Thymus (tissue), 11 donors: ENCODE measurements at regions not wholly inside any gene's neighbourhood (a gene's known extent, or its start where the extent isn't known, plus 50 kb on each side); places are given as distances from the start of the nearest gene placed in this dataset.

Experiments used
- DNase-seq, 9 donors: peaks; one replicate each; pipeline ENCODE4 v3.0.0-alpha.2; 2013; ENCODE audit warnings: low spot score in 9 of 9, low read depth in 6 of 9, missing footprints in 1 of 9
- H3K27ac ChIP-seq, 2 donors: one replicate each; pipeline ENCODE4 v1.5.1; 2013; ENCODE audit warnings: control low read depth in 1 of 2, low read depth in 1 of 2, low read length in 1 of 2, mild to moderate bottlenecking in 1 of 2, moderate library complexity in 1 of 2
- H3K27me3 ChIP-seq, 2 donors: one replicate each; pipeline ENCODE4 v1.5.1; 2013; ENCODE audit warnings: low read length in 1 of 2; ENCODE audit not compliant: control insufficient read depth in 2 of 2, insufficient read depth in 1 of 2
- H3K36me3 ChIP-seq, 2 donors: one replicate each; pipeline ENCODE4 v1.5.1; 2013; ENCODE audit warnings: low read length in 1 of 2, mild to moderate bottlenecking in 1 of 2, moderate library complexity in 1 of 2; ENCODE audit not compliant: control insufficient read depth in 2 of 2, insufficient read depth in 2 of 2
- H3K4me1 ChIP-seq, 2 donors: one replicate each; pipeline ENCODE4 v1.5.1; 2013; ENCODE audit warnings: low read length in 2 of 2; ENCODE audit not compliant: control insufficient read depth in 2 of 2, insufficient read depth in 2 of 2
- H3K4me3 ChIP-seq, 2 donors: one replicate each; pipeline ENCODE4 v1.5.1; 2013; ENCODE audit warnings: low read length in 2 of 2, control low read depth in 1 of 2, mild to moderate bottlenecking in 1 of 2
- H3K9me3 ChIP-seq, 2 donors: one replicate each; pipeline ENCODE4 v1.5.1; 2013; ENCODE audit warnings: low read length in 1 of 2, mild to moderate bottlenecking in 1 of 2; ENCODE audit not compliant: control insufficient read depth in 2 of 2, insufficient read depth in 1 of 2
- WGBS: extraction: QIAGEN DNeasy Blood & Tissue Kit; methylation state at CpG from one replicate; pipeline ENCODE4 v1.1.7; 2013; 5-methylcytosine and 5-hydroxymethylcytosine counted together
- donor health status: healthy.

GRCh38 chr3:135382621-135383020 is 582.9 kb upstream of the PPP2R3A start:
- 86% methylated on average over 3 of the region's 3 CpGs for WGBS
- H3K9me3 ChIP-seq: no peaks in the 10 kb centered on the region
- H3K4me3 ChIP-seq: no peak overlapping the region
- no peaks in the 10 kb centered on the region for H3K27me3 ChIP-seq
- no peak for DNase-seq
- no peak overlapping the region for H3K27ac ChIP-seq
- no peaks in the 10 kb centered on the region for H3K36me3 ChIP-seq
- no peaks in the 10 kb centered on the region for H3K4me1 ChIP-seq

GRCh38 chr3:135383301-135383700 is 582.2 kb upstream of the PPP2R3A start:
- 95% methylated on average over 6 of the region's 6 CpGs for WGBS
- Histone ChIP-seq H3K4me1 (no peaks in the 10 kb centered on the region), H3K27ac (no peak overlapping the region), H3K4me3 (no peak overlapping the region), H3K9me3 (no peaks in the 10 kb centered on the region), H3K27me3 (no peaks in the 10 kb centered on the region), H3K36me3 (no peaks in the 10 kb centered on the region)
- no peak for DNase-seq

GRCh38 chr3:135392151-135392550 is 573.4 kb upstream of the PPP2R3A start:
- Histone ChIP-seq H3K27ac (no peak overlapping the region), H3K4me3 (no peak overlapping the region), H3K36me3 (no peaks in the 10 kb centered on the region), H3K27me3 (no peaks in the 10 kb centered on the region), H3K4me1 (no peaks in the 10 kb centered on the region), H3K9me3 (peaks cover 0 to 2% of the 10 kb centered on the region in 2 donors)
- 95% methylated on average over 4 of the region's 4 CpGs for WGBS
- DNase-seq: no peak

GRCh38 chr3:135393159-135393558 is 572.4 kb upstream of the PPP2R3A start:
- H3K36me3 ChIP-seq: no peaks in the 10 kb centered on the region
- H3K27me3 ChIP-seq: no peaks in the 10 kb centered on the region
- no peaks in the 10 kb centered on the region for H3K4me1 ChIP-seq
- H3K27ac ChIP-seq: no peak overlapping the region
- H3K9me3 ChIP-seq: peaks cover 0 to 2% of the 10 kb centered on the region in 2 donors
- no peak for DNase-seq
- 90% methylated on average over 3 of the region's 3 CpGs for WGBS
- H3K4me3 ChIP-seq: no peak overlapping the region

GRCh38 chr3:135393898-135394525 is 571.5 kb upstream of the PPP2R3A start:
- Histone ChIP-seq H3K4me1 (no peaks in the 10 kb centered on the region), H3K27ac (no peak overlapping the region), H3K27me3 (no peaks in the 10 kb centered on the region)

GRCh38 chr3:135412475-135412874 is 553.1 kb upstream of the PPP2R3A start:
- Histone ChIP-seq H3K27me3 (no peaks in the 10 kb centered on the region), H3K27ac (no peak overlapping the region), H3K9me3 (no peaks in the 10 kb centered on the region), H3K4me1 (no peaks in the 10 kb centered on the region), H3K36me3 (no peaks in the 10 kb centered on the region), H3K4me3 (no peak overlapping the region)
- no peak for DNase-seq
- 92% methylated on average over 2 of the region's 2 CpGs for WGBS

More at GRCh38 chr3:135393898-135394525, 571.5 kb upstream of the PPP2R3A start:
- WGBS: 77% methylated on average over 4 of the region's 4 CpGs
- H3K36me3 ChIP-seq: no peaks in the 10 kb centered on the region
- no peak overlapping the region for H3K4me3 ChIP-seq
- peaks cover 0 to 2% of the 10 kb centered on the region in 2 donors for H3K9me3 ChIP-seq
- DNase-seq: no peak

GRCh38 chr3:135416182-135416581 is 549.3 kb upstream of the PPP2R3A start:
- Histone ChIP-seq H3K27ac (no peak overlapping the region), H3K4me3 (no peak overlapping the region), H3K9me3 (no peaks in the 10 kb centered on the region), H3K36me3 (no peaks in the 10 kb centered on the region), H3K27me3 (no peaks in the 10 kb centered on the region), H3K4me1 (no peaks in the 10 kb centered on the region)
- no peak for DNase-seq
- WGBS: 95% methylated on average over 2 of the region's 2 CpGs

GRCh38 chr3:135419155-135419554 is 546.4 kb upstream of the PPP2R3A start:
- Histone ChIP-seq H3K4me1 (no peaks in the 10 kb centered on the region), H3K27ac (no peak overlapping the region), H3K27me3 (no peaks in the 10 kb centered on the region), H3K9me3 (no peaks in the 10 kb centered on the region), H3K36me3 (no peaks in the 10 kb centered on the region), H3K4me3 (no peak overlapping the region)
- WGBS: 95% methylated on average over 2 of the region's 2 CpGs
- DNase-seq: no peak

GRCh38 chr3:135426508-135426907 is 539.0 kb upstream of the PPP2R3A start:
- no peaks in the 10 kb centered on the region for H3K4me1 ChIP-seq
- H3K9me3 ChIP-seq: no peaks in the 10 kb centered on the region
- no peak for DNase-seq
- H3K27me3 ChIP-seq: no peaks in the 10 kb centered on the region
- H3K4me3 ChIP-seq: no peak overlapping the region
- H3K27ac ChIP-seq: no peak overlapping the region
- no peaks in the 10 kb centered on the region for H3K36me3 ChIP-seq
- WGBS: 98% methylated on average over 2 of the region's 2 CpGs
